OCI-LY7 (cell line): ENCODE measurements at regions not wholly inside any gene's neighbourhood (a gene's known extent, or its start where the extent isn't known, plus 50 kb on each side); places are given as distances from the start of the nearest gene placed in this dataset.

Source experiments
- CTCF ChIP-seq: fragments of 200-600 bp; sonication (generic); conservative IDR thresholded peaks from 2 replicates; pipeline ENCODE4 v1.5.1; 2014; ENCODE audit warnings: mild to moderate bottlenecking, antibody characterized with exemption, low read length, moderate library complexity, mixed read lengths
- EZH2phosphoT487 ChIP-seq: fragments of 200-600 bp; sonication (generic); IDR thresholded peaks from 2 replicates; pipeline ENCODE4 v1.6.1; 2018; ENCODE audit warnings: low read depth, borderline replicate concordance, mild to moderate bottlenecking, mixed run types, antibody characterized with exemption, low read length, moderate library complexity, mixed read lengths

- TF ChIP-seq CTCF: no peak
- TF ChIP-seq EZH2phosphoT487: no peak
These were observed 237.6 kb upstream of the AMIGO2 start for GRCh38 chr12:47317175-47317915.
